ENCODE measurements at regions not wholly inside any gene's neighbourhood (a gene's known extent, or its start where the extent isn't known, plus 50 kb on each side); places are given as distances from the start of the nearest gene placed in this dataset.
"Not testable (repeated sequence)": the region's sequence is repeated elsewhere in the genome, so short reads cannot be mapped to it uniquely, and the experiment has no call there.

GRCh38 chr22:48739348-48740085 lies 1088.2 kb downstream of the BRD1 start:
- no peak for DNase-seq (ENCODE audit: low read depth in 2 of 2, low spot score in 1 of 2)

- no peak for DNase-seq (ENCODE audit: low read depth in 2 of 2, low spot score in 1 of 2)
Measured at GRCh38 chr22:48738204-48738980, 1089.3 kb downstream of the BRD1 start.

GRCh38 chr22:48737461-48738203 lies 1090.0 kb downstream of the BRD1 start:
- DNase-seq (ENCODE audit: low read depth in 2 of 2, low spot score in 1 of 2) = no peak

- no peak for DNase-seq (ENCODE audit: low read depth in 2 of 2, low spot score in 1 of 2)
Measured at GRCh38 chr22:48736593-48737460, 1090.8 kb downstream of the BRD1 start.

GRCh38 chr22:48734961-48735360 lies 1092.7 kb downstream of the BRD1 start:
- no peak for DNase-seq (ENCODE audit: low read depth in 2 of 2, low spot score in 1 of 2)

- no peak for DNase-seq (ENCODE audit: low read depth in 2 of 2, low spot score in 1 of 2)
Measured at GRCh38 chr22:48734359-48734758, 1093.3 kb downstream of the BRD1 start.

- no peak for DNase-seq (ENCODE audit: low read depth in 2 of 2, low spot score in 1 of 2)
Measured at GRCh38 chr22:48729499-48730171, 1098.0 kb downstream of the BRD1 start.

- DNase-seq (ENCODE audit: low read depth in 2 of 2, low spot score in 1 of 2) = no peak
Measured at GRCh38 chr22:48727454-48728058, 1100.1 kb downstream of the BRD1 start.

- DNase-seq (ENCODE audit: low read depth in 2 of 2, low spot score in 1 of 2) = no peak
Measured at GRCh38 chr22:48724899-48725298, 1102.8 kb downstream of the BRD1 start.

GRCh38 chr22:48722661-48723060 lies 1105.0 kb downstream of the BRD1 start:
- DNase-seq (ENCODE audit: low read depth in 2 of 2, low spot score in 1 of 2) = no peak

- DNase-seq (ENCODE audit: low read depth in 2 of 2, low spot score in 1 of 2) = no peak
Measured at GRCh38 chr22:48721395-48721669, 1106.3 kb downstream of the BRD1 start.

GRCh38 chr22:48720662-48721394 lies 1106.8 kb downstream of the BRD1 start:
- no peak for DNase-seq (ENCODE audit: low read depth in 2 of 2, low spot score in 1 of 2)

GRCh38 chr22:48719978-48720661 lies 1107.6 kb downstream of the BRD1 start:
- no peak for DNase-seq (ENCODE audit: low read depth in 2 of 2, low spot score in 1 of 2)

- no peak for DNase-seq (ENCODE audit: low read depth in 2 of 2, low spot score in 1 of 2)
Measured at GRCh38 chr22:48718818-48719500, 1108.7 kb downstream of the BRD1 start.

GRCh38 chr22:48717883-48718817 lies 1109.5 kb downstream of the BRD1 start:
- DNase-seq (ENCODE audit: low read depth in 2 of 2, low spot score in 1 of 2) = no peak

- DNase-seq (ENCODE audit: low read depth in 2 of 2, low spot score in 1 of 2) = no peak
Measured at GRCh38 chr22:48717076-48717810, 1110.4 kb downstream of the BRD1 start.

- DNase-seq (ENCODE audit: low read depth in 2 of 2, low spot score in 1 of 2) = not testable (repeated sequence)
Measured at GRCh38 chr22:48716154-48716553, 1111.5 kb downstream of the BRD1 start.

All from stimulated activated CD8-positive, alpha-beta memory T cell treated with anti-CD3 and anti-CD28 coated beads, Interleukin-4, amount 100 ng/mL, for 4 hours (primary cell).